H9 (cell line): ENCODE measurements at regions not wholly inside any gene's neighbourhood (a gene's known extent, or its start where the extent isn't known, plus 50 kb on each side); places are given as distances from the start of the nearest gene placed in this dataset.

Experiments
- DNase-seq: peaks from one replicate; pipeline ENCODE4 v3.0.0-alpha.2; 2017
- H2AFZ ChIP-seq: one replicate; pipeline ENCODE4 v1.6.1; 2013; ENCODE audit warnings: mild to moderate bottlenecking, low read length, control low read depth, moderate library complexity
- H2AK5ac ChIP-seq: 2 replicates; pipeline ENCODE4 v1.6.1; 2013; ENCODE audit warnings: low read length, control low read depth, mixed read lengths; ENCODE audit not compliant: insufficient read length
- H2BK120ac ChIP-seq: one replicate; pipeline ENCODE4 v1.6.1; 2013; ENCODE audit warnings: low read depth, mild to moderate bottlenecking, low read length, control low read depth, inconsistent platforms; ENCODE audit not compliant: poor library complexity, severe bottlenecking
- H2BK12ac ChIP-seq: 2 replicates; pipeline ENCODE4 v1.6.1; 2013; ENCODE audit warnings: low read length, control low read depth, mixed read lengths, low read depth; ENCODE audit not compliant: insufficient read length
- H2BK15ac ChIP-seq: 2 replicates; pipeline ENCODE4 v1.6.1; 2013; ENCODE audit warnings: low read depth, low read length, control low read depth
- H2BK20ac ChIP-seq: one replicate; pipeline ENCODE4 v1.6.1; 2013; ENCODE audit warnings: low read depth, mild to moderate bottlenecking, low read length, control low read depth, inconsistent platforms; ENCODE audit not compliant: poor library complexity, severe bottlenecking
- H2BK5ac ChIP-seq: 2 replicates; pipeline ENCODE4 v1.6.1; 2013; ENCODE audit warnings: low read length, control low read depth, mixed read lengths; ENCODE audit not compliant: insufficient read length
- H3K14ac ChIP-seq: 2 replicates; pipeline ENCODE4 v1.6.1; 2013; ENCODE audit warnings: low read length, control low read depth; ENCODE audit not compliant: insufficient read depth
- H3K18ac ChIP-seq: 2 replicates; pipeline ENCODE4 v1.6.1; 2013; ENCODE audit warnings: low read depth, mild to moderate bottlenecking, mixed read lengths, low read length, control low read depth; ENCODE audit not compliant: insufficient read length
- H3K23ac ChIP-seq: 2 replicates; pipeline ENCODE4 v1.6.1; 2013; ENCODE audit warnings: low read length, control low read depth, mixed read lengths, low read depth; ENCODE audit not compliant: insufficient read length
- H3K23me2 ChIP-seq: 2 replicates; pipeline ENCODE4 v1.6.1; 2013; ENCODE audit warnings: low read depth, mild to moderate bottlenecking, mixed read lengths, low read length, control low read depth; ENCODE audit not compliant: insufficient read length, poor library complexity, severe bottlenecking
- H3K27ac ChIP-seq: 2 replicates; pipeline ENCODE4 v1.5.1; 2013; ENCODE audit warnings: low read length, control low read depth, mixed read lengths, low read depth; ENCODE audit not compliant: insufficient read length
- H3K27me3 ChIP-seq: 2 replicates; pipeline ENCODE4 v1.6.1; 2013; ENCODE audit warnings: low read length, control low read depth, inconsistent platforms; ENCODE audit not compliant: insufficient read depth
- H3K4ac ChIP-seq: 2 replicates; pipeline ENCODE4 v1.6.1; 2013; ENCODE audit warnings: low read depth, mild to moderate bottlenecking, control low read depth, inconsistent platforms, low read length, moderate library complexity
- H3K4me1 ChIP-seq: 2 replicates; pipeline ENCODE4 v1.6.1; 2013; ENCODE audit warnings: low read length, control low read depth, inconsistent platforms; ENCODE audit not compliant: insufficient read depth
- H3K4me2 ChIP-seq: 2 replicates; pipeline ENCODE4 v1.6.1; 2013; ENCODE audit warnings: low read length, control low read depth, mixed read lengths; ENCODE audit not compliant: insufficient read length, insufficient read depth
- H3K56ac ChIP-seq: 2 replicates; pipeline ENCODE4 v1.6.1; 2013; ENCODE audit warnings: low read depth, mild to moderate bottlenecking, mixed read lengths, low read length, control low read depth; ENCODE audit not compliant: insufficient read length
- H3K79me1 ChIP-seq: 2 replicates; pipeline ENCODE4 v1.6.1; 2013; ENCODE audit warnings: low read depth, mild to moderate bottlenecking, moderate library complexity, low read length, control low read depth, inconsistent platforms; ENCODE audit not compliant: insufficient read depth, poor library complexity, severe bottlenecking
- H3K79me2 ChIP-seq: 2 replicates; pipeline ENCODE4 v1.6.1; 2013; ENCODE audit warnings: low read length, control low read depth, inconsistent platforms; ENCODE audit not compliant: insufficient read depth
- H3K9ac ChIP-seq: 2 replicates; pipeline ENCODE4 v1.6.1; 2013; ENCODE audit warnings: low read length, control low read depth, mixed read lengths; ENCODE audit not compliant: insufficient read length; ENCODE audit errors: extremely low read depth
- H3K9me3 ChIP-seq: one replicate; pipeline ENCODE4 v1.6.1; 2013; ENCODE audit warnings: low read depth, low read length, inconsistent platforms; ENCODE audit not compliant: control insufficient read depth
- H3T11ph ChIP-seq: one replicate; pipeline ENCODE4 v1.6.1; 2013; ENCODE audit warnings: mild to moderate bottlenecking, low read length, control low read depth, inconsistent platforms
- H4K20me1 ChIP-seq: one replicate; pipeline ENCODE4 v1.6.1; 2013; ENCODE audit not compliant: control insufficient read depth, insufficient read length, insufficient read depth
- H4K5ac ChIP-seq: 2 replicates; pipeline ENCODE4 v1.6.1; 2013; ENCODE audit warnings: low read depth, mild to moderate bottlenecking, mixed read lengths, low read length, control low read depth; ENCODE audit not compliant: insufficient read length
- H4K8ac ChIP-seq: replicated peaks from 2 replicates; pipeline ENCODE4 v1.6.1; 2013; ENCODE audit warnings: low read length, control low read depth, mixed read lengths, low read depth; ENCODE audit not compliant: insufficient read length
- H4K91ac ChIP-seq: 2 replicates; pipeline ENCODE4 v1.6.1; 2013; ENCODE audit warnings: low read depth, mild to moderate bottlenecking, moderate library complexity, mixed read lengths, low read length, control low read depth; ENCODE audit not compliant: insufficient read length
- H3K27ac Mint-ChIP-seq, 3 experiments: 2 replicates in 2 of 3; 3 replicates in 1 of 3; pipeline ENCODE4 v1.8.0; 2020 to 2021; ENCODE audit warnings: mixed read lengths in 3 of 3, mild to moderate bottlenecking in 1 of 3, moderate library complexity in 1 of 3
- H3K27me3 Mint-ChIP-seq: 2 replicates; pipeline ENCODE4 v1.8.0; 2021; ENCODE audit warnings: low read depth, mild to moderate bottlenecking, moderate library complexity, mixed read lengths
- H3K36me3 Mint-ChIP-seq, 3 experiments: 2 replicates in 2 of 3; 3 replicates in 1 of 3; pipeline ENCODE4 v1.8.0; 2020 to 2021; ENCODE audit warnings: low read depth in 3 of 3, mixed read lengths in 3 of 3; ENCODE audit not compliant: insufficient read depth in 1 of 3
- H3K4me1 Mint-ChIP-seq, 2 experiments: 2 replicates each; pipeline ENCODE4 v1.8.0; 2020; ENCODE audit warnings: mixed read lengths in 2 of 2
- H3K4me3 Mint-ChIP-seq, 2 experiments: 2 replicates in 1 of 2; 3 replicates in 1 of 2; pipeline ENCODE4 v1.8.0; 2020 to 2021; ENCODE audit warnings: mild to moderate bottlenecking in 2 of 2, mixed read lengths in 2 of 2, moderate library complexity in 1 of 2
- H3K9me3 Mint-ChIP-seq, 2 experiments: 2 replicates in 1 of 2; 3 replicates in 1 of 2; pipeline ENCODE4 v1.8.0; 2020; ENCODE audit warnings: mild to moderate bottlenecking in 2 of 2, mixed read lengths in 2 of 2, moderate library complexity in 1 of 2
- WGBS: extraction: QIAGEN DNeasy Blood & Tissue Kit; methylation state at CpG from one replicate; pipeline ENCODE4 v1.1.7; 2013; ENCODE audit warnings: missing lambda C conversion rate, low lambda C conversion rate, mixed read lengths; ENCODE audit not compliant: insufficient read length; ENCODE audit errors: extremely low coverage; 5-methylcytosine and 5-hydroxymethylcytosine counted together
- TF ChIP-seq, protein P1 (sequence below): fragments of 200-600 bp; sonication (generic); conservative IDR thresholded peaks from 3 replicates; pipeline ENCODE4 v1.8.0; 2021; ENCODE audit warnings: antibody characterized with exemption, mild to moderate bottlenecking

- H3K79me1 ChIP-seq = no peaks in the 10 kb centered on the region
- no peaks in the 10 kb centered on the region for H3K27me3 ChIP-seq
- no peak overlapping the region for H3K14ac ChIP-seq
- H2BK20ac ChIP-seq = no peak overlapping the region
- no peak overlapping the region for H4K8ac ChIP-seq
- no peaks in the 10 kb centered on the region for H4K20me1 ChIP-seq
- H3K9ac ChIP-seq = no peak overlapping the region
- H4K5ac ChIP-seq = no peak overlapping the region
- H2BK120ac ChIP-seq = no peak overlapping the region
- Mint-ChIP-seq H3K9me3 (peaks cover 7 to 12% of the 10 kb centered on the region in 2 experiments; a peak in 3 of 5 replicates), H3K36me3 (peaks cover 0 to 7% (median 0%) of the 10 kb centered on the region in 3 experiments; a peak in 1 of 7 replicates), H3K27me3 (peaks cover 11% of the 10 kb centered on the region), H3K4me1 (no peaks in the 10 kb centered on the region), H3K27ac (no peak overlapping the region), H3K4me3 (no peak overlapping the region)
- no peak overlapping the region for H2AK5ac ChIP-seq
- no peaks in the 10 kb centered on the region for H3K4me1 ChIP-seq
- H3K4me2 ChIP-seq = no peak overlapping the region
- H4K91ac ChIP-seq = no peak overlapping the region
- no peak overlapping the region for H3K4ac ChIP-seq
- H3K23ac ChIP-seq = no peak overlapping the region
- no peak overlapping the region for H3K56ac ChIP-seq
- H2BK5ac ChIP-seq = no peak overlapping the region
- no CpG with 5 or more reads among the region's 3 CpGs for WGBS
- no peak for DNase-seq
- no peak overlapping the region for H2BK12ac ChIP-seq
- no peak overlapping the region for H2BK15ac ChIP-seq
- TF ChIP-seq, protein P1, sequence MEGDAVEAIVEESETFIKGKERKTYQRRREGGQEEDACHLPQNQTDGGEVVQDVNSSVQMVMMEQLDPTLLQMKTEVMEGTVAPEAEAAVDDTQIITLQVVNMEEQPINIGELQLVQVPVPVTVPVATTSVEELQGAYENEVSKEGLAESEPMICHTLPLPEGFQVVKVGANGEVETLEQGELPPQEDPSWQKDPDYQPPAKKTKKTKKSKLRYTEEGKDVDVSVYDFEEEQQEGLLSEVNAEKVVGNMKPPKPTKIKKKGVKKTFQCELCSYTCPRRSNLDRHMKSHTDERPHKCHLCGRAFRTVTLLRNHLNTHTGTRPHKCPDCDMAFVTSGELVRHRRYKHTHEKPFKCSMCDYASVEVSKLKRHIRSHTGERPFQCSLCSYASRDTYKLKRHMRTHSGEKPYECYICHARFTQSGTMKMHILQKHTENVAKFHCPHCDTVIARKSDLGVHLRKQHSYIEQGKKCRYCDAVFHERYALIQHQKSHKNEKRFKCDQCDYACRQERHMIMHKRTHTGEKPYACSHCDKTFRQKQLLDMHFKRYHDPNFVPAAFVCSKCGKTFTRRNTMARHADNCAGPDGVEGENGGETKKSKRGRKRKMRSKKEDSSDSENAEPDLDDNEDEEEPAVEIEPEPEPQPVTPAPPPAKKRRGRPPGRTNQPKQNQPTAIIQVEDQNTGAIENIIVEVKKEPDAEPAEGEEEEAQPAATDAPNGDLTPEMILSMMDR = no peak
- no peak overlapping the region for H3T11ph ChIP-seq
- no peak overlapping the region for H3K27ac ChIP-seq
- H3K18ac ChIP-seq = no peak overlapping the region
- H3K23me2 ChIP-seq = no peaks in the 10 kb centered on the region
- no peak overlapping the region for H2AFZ ChIP-seq
- no peaks in the 10 kb centered on the region for H3K9me3 ChIP-seq
- H3K79me2 ChIP-seq = no peaks in the 10 kb centered on the region
These were observed 517.1 kb upstream of the RAB6C start for GRCh38 chr2:129462349-129462748.
